ENCODE measurements at regions not wholly inside any gene's neighbourhood (a gene's known extent, or its start where the extent isn't known, plus 50 kb on each side); places are given as distances from the start of the nearest gene placed in this dataset.
A peak's percentile ranks its signal among the peaks of the same experiment; 100 is the strongest.

- Histone ChIP-seq H2AK9ac (replicated peaks; ENCODE audit: low read depth, low read length, poor library complexity) (peak overlapping the region; percentile 70), H3K4me3 (ENCODE audit: insufficient read depth, low read depth, low read length) (no peak overlapping the region), H3K27me3 (ENCODE audit: control insufficient read depth, insufficient read depth, low read length) (no peaks in the 10 kb centered on the region), H4K5ac (ENCODE audit: low read depth, low read length) (peak overlapping the region; percentile 62), H2AK5ac (ENCODE audit: low read depth, low read length) (peak overlapping the region; percentile 86), H2BK20ac (ENCODE audit: low read depth, low read length) (peak overlapping the region; percentile 74; the same call in 1 of the 2 replicates), H3K79me1 (ENCODE audit: low read depth in 1 of 2, low read length in 2 of 2) (peaks cover 20 to 77% of the 10 kb centered on the region in 2 experiments; a peak in 3 of 4 replicates), H4K91ac (ENCODE audit: insufficient read depth, low read depth, low read length) (peak overlapping the region; percentile 79), H2BK15ac (ENCODE audit: low read depth, low read length) (peak overlapping the region; percentile 80; the same call in 2 of the 3 replicates), H4K20me1 (ENCODE audit: insufficient read depth, low read length) (peaks cover 73% of the 10 kb centered on the region), H3K27ac (ENCODE audit: insufficient read depth, low read length) (peak overlapping the region; percentile 87), H3K14ac (replicated peaks; ENCODE audit: low read depth, low read length) (peak overlapping the region; percentile 72), H3K36me3 (ENCODE audit: control insufficient read depth, insufficient read depth, low read length) (peaks cover 8% of the 10 kb centered on the region; the same call in 1 of the 2 replicates), H3K9me1 (ENCODE audit: insufficient read depth, low read length) (peaks cover 32% of the 10 kb centered on the region), H3K9me3 (ENCODE audit: control insufficient read depth, insufficient read depth, low read length) (no peaks in the 10 kb centered on the region), H2AFZ (replicated peaks; ENCODE audit: low read length, poor library complexity) (no peak overlapping the region), H3K56ac (ENCODE audit: extremely low read depth, insufficient read depth, low read length) (no peak overlapping the region), H2BK5ac (ENCODE audit: low read depth, low read length, poor library complexity, severe bottlenecking) (peak overlapping the region; percentile 91), H3K4me1 (ENCODE audit: control insufficient read depth, insufficient read depth, low read length) (peaks cover 29% of the 10 kb centered on the region), H3K4ac (ENCODE audit: low read depth, low read length) (peak overlapping the region; percentile 61), H3K9ac (ENCODE audit: low read depth, low read length) (peak overlapping the region; percentile 31; the same call in 1 of the 2 replicates), H4K8ac (ENCODE audit: low read depth in 2 of 2, low read length in 2 of 2) (peak overlapping the region; percentile 58 to 88; a peak in 2 of 4 replicates), H2BK120ac (ENCODE audit: low read depth, low read length) (peak overlapping the region; percentile 84), H3K4me2 (ENCODE audit: low read depth, low read length) (no peak overlapping the region; the same call in none of the 2 replicates), H3K23ac (ENCODE audit: low read depth, low read length) (peak overlapping the region; percentile 79), H3K18ac (ENCODE audit: low read depth, low read length) (peak overlapping the region; percentile 68)
- intact Hi-C loops (cut with micrococcal nuclease): no loop called here
- DNase-seq (peak; percentile 44), ATAC-seq (ENCODE audit: low read depth) (no peak; the same call in 1 of the 2 replicates)
- ChIA-PET CTCF (no interaction called here), POLR2A (ENCODE audit: unreplicated experiment) (no interaction called here)
- BruUV-seq (replicated peaks): no TSS peak
- WGBS, 2 experiments (ENCODE audit: extremely low coverage in 2 of 2, insufficient read length in 1 of 2): no CpG with 5 or more reads among the region's 7 CpGs
- TF ChIP-seq ELK1 (IDR thresholded peaks at IDR 0.05; ENCODE audit: borderline replicate concordance, low read depth, low read length): no peak
- no peak for TF ChIP-seq SMC3 (IDR thresholded peaks at IDR 0.05; ENCODE audit: low read depth, low read length)
- no peak for TF ChIP-seq FOS (IDR thresholded peaks at IDR 0.05; ENCODE audit: low read depth, low read length)
- no peak for TF ChIP-seq NFE2L2 (IDR thresholded peaks at IDR 0.05; ENCODE audit: low read depth, low read length)
- no peak for TF ChIP-seq CTCF (conservative IDR thresholded peaks at IDR 0.05; ENCODE audit: low read depth, low read length)
- TF ChIP-seq POLR2A (IDR thresholded peaks at IDR 0.05; ENCODE audit: low read depth, low read length): no peak
- TF ChIP-seq BHLHE40 (IDR thresholded peaks at IDR 0.05; ENCODE audit: low read depth, low read length): no peak
- in situ Hi-C loops (cut with MboI; ENCODE audit: low sequenced_read_pairs): no loop called here
- dilution Hi-C loops (cut with HindIII; ENCODE audit: low sequenced_read_pairs, unreplicated experiment): no loop called here
Observed at GRCh38 chr9:110114859-110115201, 93.1 kb downstream of the C9orf152 start.

Measured in IMR-90 (cell line).